ENCODE measurements at regions not wholly inside any gene's neighbourhood (a gene's known extent, or its start where the extent isn't known, plus 50 kb on each side); places are given as distances from the start of the nearest gene placed in this dataset.

DNA sequence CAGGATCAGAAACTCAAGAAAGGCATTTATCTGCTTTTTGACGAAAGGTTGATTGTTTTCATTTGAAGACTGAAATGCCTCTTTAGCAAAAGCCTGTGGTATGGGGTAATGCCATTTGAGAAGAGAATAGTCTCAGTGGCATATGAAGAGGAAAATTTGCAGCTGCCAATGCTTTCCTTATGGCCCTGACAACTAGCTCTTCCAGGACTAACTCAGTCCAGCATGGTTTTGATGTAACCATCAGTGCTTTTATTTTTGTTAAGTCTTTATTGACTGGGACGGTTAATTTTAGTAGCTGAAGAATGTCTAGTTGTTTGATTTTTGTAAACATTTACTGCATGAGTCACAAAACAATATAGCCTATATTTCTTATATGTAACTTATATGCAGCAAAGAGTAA is 158.4 kb downstream of the LNPK start:
- POLR2A ChIA-PET = no interaction called here
- dilution Hi-C loops (cut with MboI; ENCODE audit: extremely low pct_ligation_motif_present, low sequenced_read_pairs) = no loop called here

DNA sequence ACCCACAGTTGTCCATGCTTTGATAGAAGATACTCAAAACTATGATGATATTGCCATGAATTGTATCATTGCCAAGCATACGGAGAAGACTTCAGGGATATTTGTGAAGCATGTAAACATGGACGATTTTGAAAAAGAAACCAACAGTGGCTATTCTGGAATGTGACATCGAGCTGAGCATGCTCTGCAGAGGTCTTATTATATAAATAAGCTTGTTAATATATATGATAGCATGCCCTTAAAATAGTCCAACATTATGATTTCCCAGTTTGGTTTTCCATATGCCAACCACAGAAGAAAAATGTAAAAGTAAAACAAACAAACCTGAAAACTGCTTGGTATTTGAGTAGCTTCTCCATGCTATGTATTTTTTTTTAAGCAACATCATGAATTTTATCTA is 159.1 kb downstream of the LNPK start:
- DNase-seq (ENCODE audit: low read depth, low spot score) = no peak
- no peak overlapping the region for H2AFZ ChIP-seq (ENCODE audit: low read depth, low read length)
- CTCF ChIA-PET = no interaction called here
- BruUV-seq (replicated peaks) = no TSS peak
- H3K4me2 ChIP-seq (ENCODE audit: insufficient read depth, low read length) = no peak overlapping the region
- TF ChIP-seq GATA2 (IDR thresholded peaks at IDR 0.05; ENCODE audit: insufficient read depth, insufficient read length, low read depth, low read length) (no peak), JUN (IDR thresholded peaks at IDR 0.05; ENCODE audit: borderline replicate concordance, insufficient read depth, insufficient read length, low read depth) (no peak), MYC (IDR thresholded peaks at IDR 0.05; ENCODE audit: low read depth, low read length) (no peak), POLR2A (IDR thresholded peaks at IDR 0.05; ENCODE audit: low read depth, low read length) (no peak), POLR2AphosphoS5 (IDR thresholded peaks at IDR 0.05; ENCODE audit: insufficient read depth, low read depth, low read length) (no peak), FOS (IDR thresholded peaks at IDR 0.05; ENCODE audit: borderline replicate concordance, insufficient read depth, low read length) (no peak), EZH2 (IDR thresholded peaks at IDR 0.05; ENCODE audit: borderline replicate concordance, low read depth, low read length, severe bottlenecking) (no peak)
- TF ChIP-seq, protein P1, sequence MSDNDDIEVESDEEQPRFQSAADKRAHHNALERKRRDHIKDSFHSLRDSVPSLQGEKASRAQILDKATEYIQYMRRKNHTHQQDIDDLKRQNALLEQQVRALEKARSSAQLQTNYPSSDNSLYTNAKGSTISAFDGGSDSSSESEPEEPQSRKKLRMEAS (IDR thresholded peaks at IDR 0.05; ENCODE audit: insufficient read depth, insufficient read length) = no peak
- TF ChIP-seq, protein P2, sequence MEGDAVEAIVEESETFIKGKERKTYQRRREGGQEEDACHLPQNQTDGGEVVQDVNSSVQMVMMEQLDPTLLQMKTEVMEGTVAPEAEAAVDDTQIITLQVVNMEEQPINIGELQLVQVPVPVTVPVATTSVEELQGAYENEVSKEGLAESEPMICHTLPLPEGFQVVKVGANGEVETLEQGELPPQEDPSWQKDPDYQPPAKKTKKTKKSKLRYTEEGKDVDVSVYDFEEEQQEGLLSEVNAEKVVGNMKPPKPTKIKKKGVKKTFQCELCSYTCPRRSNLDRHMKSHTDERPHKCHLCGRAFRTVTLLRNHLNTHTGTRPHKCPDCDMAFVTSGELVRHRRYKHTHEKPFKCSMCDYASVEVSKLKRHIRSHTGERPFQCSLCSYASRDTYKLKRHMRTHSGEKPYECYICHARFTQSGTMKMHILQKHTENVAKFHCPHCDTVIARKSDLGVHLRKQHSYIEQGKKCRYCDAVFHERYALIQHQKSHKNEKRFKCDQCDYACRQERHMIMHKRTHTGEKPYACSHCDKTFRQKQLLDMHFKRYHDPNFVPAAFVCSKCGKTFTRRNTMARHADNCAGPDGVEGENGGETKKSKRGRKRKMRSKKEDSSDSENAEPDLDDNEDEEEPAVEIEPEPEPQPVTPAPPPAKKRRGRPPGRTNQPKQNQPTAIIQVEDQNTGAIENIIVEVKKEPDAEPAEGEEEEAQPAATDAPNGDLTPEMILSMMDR (IDR thresholded peaks at IDR 0.05; ENCODE audit: extremely low read depth in 1 of 2, insufficient read depth in 1 of 2, low read depth in 1 of 2, low read length in 2 of 2) = no peak
- dilution Hi-C loops (cut with MboI; ENCODE audit: extremely low pct_ligation_motif_present, low sequenced_read_pairs) (no loop called here), intact Hi-C loops (cut with micrococcal nuclease) (no loop called here)
- H3K36me3 ChIP-seq (ENCODE audit: control insufficient read depth in 2 of 2, extremely low read depth in 1 of 2, insufficient read depth in 2 of 2, low read length in 2 of 2) = no peaks in the 10 kb centered on the region
- FAIRE-seq = no peak
- H3K27me3 ChIP-seq (ENCODE audit: control insufficient read depth in 2 of 2, insufficient read depth in 2 of 2, low read length in 2 of 2) = no peaks in the 10 kb centered on the region
- no peaks in the 10 kb centered on the region for H3K9me3 ChIP-seq (replicated peaks; ENCODE audit: control insufficient read depth, insufficient read depth, low read length)
- POLR2A ChIA-PET = no interaction called here
- H3K4me1 ChIP-seq (ENCODE audit: control insufficient read depth, extremely low read depth, insufficient read depth, low read length) = no peaks in the 10 kb centered on the region
- no peak overlapping the region for H3K4me3 ChIP-seq (replicated peaks in 1 of 3; ENCODE audit: insufficient read depth in 1 of 3, low read depth in 1 of 3, low read length in 3 of 3)
- H3K9ac ChIP-seq (replicated peaks; ENCODE audit: extremely low read depth, insufficient read depth, low read length) = no peak overlapping the region
- no peak overlapping the region for H3K27ac ChIP-seq (ENCODE audit: insufficient read depth, low read depth, low read length)
- H4K20me1 ChIP-seq (replicated peaks; ENCODE audit: control insufficient read depth, extremely low read depth, insufficient read depth, low read length) = no peaks in the 10 kb centered on the region
- no peaks in the 10 kb centered on the region for H3K9me1 ChIP-seq (replicated peaks; ENCODE audit: control insufficient read depth, extremely low read depth, insufficient read depth, low read length)
- no peaks in the 10 kb centered on the region for H3K79me2 ChIP-seq (ENCODE audit: control insufficient read depth, insufficient read depth, low read length)

More for the DNA sequence above, 158.4 kb downstream of the LNPK start:
- no TSS peak for BruUV-seq (replicated peaks)
- TF ChIP-seq EZH2 (IDR thresholded peaks at IDR 0.05; ENCODE audit: borderline replicate concordance, low read depth, low read length, severe bottlenecking) (no peak), JUN (IDR thresholded peaks at IDR 0.05; ENCODE audit: borderline replicate concordance, insufficient read depth, insufficient read length, low read depth) (no peak), POLR2A (IDR thresholded peaks at IDR 0.05; ENCODE audit: low read depth, low read length) (no peak), GATA2 (IDR thresholded peaks at IDR 0.05; ENCODE audit: insufficient read depth, insufficient read length, low read depth, low read length) (no peak), FOS (IDR thresholded peaks at IDR 0.05; ENCODE audit: borderline replicate concordance, insufficient read depth, low read length) (no peak), POLR2AphosphoS5 (IDR thresholded peaks at IDR 0.05; ENCODE audit: insufficient read depth, low read depth, low read length) (no peak), MYC (IDR thresholded peaks at IDR 0.05; ENCODE audit: low read depth, low read length) (no peak)
- TF ChIP-seq, protein P1 (IDR thresholded peaks at IDR 0.05; ENCODE audit: insufficient read depth, insufficient read length) = no peak
- no peak for FAIRE-seq
- Histone ChIP-seq H3K4me2 (ENCODE audit: insufficient read depth, low read length) (no peak overlapping the region), H2AFZ (ENCODE audit: low read depth, low read length) (no peak overlapping the region), H4K20me1 (replicated peaks; ENCODE audit: control insufficient read depth, extremely low read depth, insufficient read depth, low read length) (no peaks in the 10 kb centered on the region), H3K27ac (ENCODE audit: insufficient read depth, low read depth, low read length) (no peak overlapping the region), H3K4me1 (ENCODE audit: control insufficient read depth, extremely low read depth, insufficient read depth, low read length) (no peaks in the 10 kb centered on the region), H3K27me3 (ENCODE audit: control insufficient read depth in 2 of 2, insufficient read depth in 2 of 2, low read length in 2 of 2) (no peaks in the 10 kb centered on the region), H3K4me3 (replicated peaks in 1 of 3; ENCODE audit: insufficient read depth in 1 of 3, low read depth in 1 of 3, low read length in 3 of 3) (no peak overlapping the region), H3K9me3 (replicated peaks; ENCODE audit: control insufficient read depth, insufficient read depth, low read length) (no peaks in the 10 kb centered on the region), H3K79me2 (ENCODE audit: control insufficient read depth, insufficient read depth, low read length) (no peaks in the 10 kb centered on the region), H3K9me1 (replicated peaks; ENCODE audit: control insufficient read depth, extremely low read depth, insufficient read depth, low read length) (no peaks in the 10 kb centered on the region), H3K36me3 (ENCODE audit: control insufficient read depth in 2 of 2, extremely low read depth in 1 of 2, insufficient read depth in 2 of 2, low read length in 2 of 2) (no peaks in the 10 kb centered on the region), H3K9ac (replicated peaks; ENCODE audit: extremely low read depth, insufficient read depth, low read length) (no peak overlapping the region)
- intact Hi-C loops (cut with micrococcal nuclease) = no loop called here
- CTCF ChIA-PET = no interaction called here
- no peak for DNase-seq (ENCODE audit: low read depth, low spot score)

All from endothelial cell of umbilical vein (primary cell).